ENCODE measurements at regions not wholly inside any gene's neighbourhood (a gene's known extent, or its start where the extent isn't known, plus 50 kb on each side); places are given as distances from the start of the nearest gene placed in this dataset.

- TF ChIP-seq GATA2 (IDR thresholded peaks at IDR 0.05; ENCODE audit: low read depth, low read length), result no peak
- no peak for TF ChIP-seq GATA3 (IDR thresholded peaks at IDR 0.05; ENCODE audit: low read depth, low read length)
These were observed 114.7 kb upstream of the PLCL2 start for GRCh38 chr3:16770021-16770420.
